K562 (cell line): ENCODE measurements at regions not wholly inside any gene's neighbourhood (a gene's known extent, or its start where the extent isn't known, plus 50 kb on each side); places are given as distances from the start of the nearest gene placed in this dataset.

Experiments
- ATAC-seq: fragments of 200-7000 bp; cut with Tn5 transposase; 3 replicates; pipeline ENCODE4 v1.9.1; 2020; ENCODE audit warnings: moderate library complexity
- BruUV-seq: library from RNA; stranded (reverse); fragments of 400-500 nt; replicated peaks from 2 replicates; lab custom pipeline; 2021; lab: Mats Ljungman, UMichigan
- CTCF ChIA-PET: fragments of 300-600 bp; formaldehyde crosslinking; extraction: SDS; loops from one replicate; lab custom pipeline; 2021; ENCODE audit warnings: low intra/inter-chr PET ratio; lab: Yijun Ruan, JAX
- POLR2A ChIA-PET: fragments of 300-600, 350-650 bp; sonication (Branson Sonifier 250); formaldehyde crosslinking; extraction: SDS; loops from one replicate; lab custom pipeline; 2021; ENCODE audit warnings: antibody characterized with exemption, inconsistent platforms; lab: Yijun Ruan, JAX
- DNase-seq, 4 experiments: peaks; one replicate each; pipeline versions ENCODE4 v3.0.0 to v3.0.0-alpha.2; 2011 to 2018; ENCODE audit warnings: low spot score in 3 of 4, mixed read lengths in 3 of 4; ENCODE audit errors: extremely low read depth in 1 of 4
- FAIRE-seq: peaks from 2 replicates; lab custom pipeline; 2011; peaks lifted over from hg19 to GRCh38; lab: Jason Lieb, UNC
- H2AFZ ChIP-seq: 2 replicates; pipeline ENCODE4 v1.6.0; 2011; ENCODE audit warnings: low read depth, low read length, control low read depth, inconsistent platforms
- H3K27ac ChIP-seq: fragments of 200-600 bp; 3 replicates; pipeline ENCODE4 v1.8.0; 2011; ENCODE audit warnings: low read depth, mild to moderate bottlenecking, control low read depth, inconsistent platforms, low read length, moderate library complexity, mixed read lengths; ENCODE audit errors: extremely low read depth
- H3K27me3 ChIP-seq, 2 experiments: fragments of 300-600 bp in 1 of 2; 2 replicates in 1 of 2; 3 replicates in 1 of 2; pipeline versions ENCODE4 v1.6.0 to v1.8.0; 2011; ENCODE audit warnings: inconsistent platforms in 2 of 2, low read length in 2 of 2, mild to moderate bottlenecking in 1 of 2, mixed read lengths in 1 of 2, moderate library complexity in 1 of 2; ENCODE audit not compliant: control insufficient read depth in 2 of 2, insufficient read depth in 2 of 2
- H3K36me3 ChIP-seq: fragments of 300-600 bp; 3 replicates; pipeline ENCODE4 v1.8.0; 2011; ENCODE audit warnings: mild to moderate bottlenecking, low read length, inconsistent platforms; ENCODE audit not compliant: control insufficient read depth, insufficient read depth
- H3K4me1 ChIP-seq, 2 experiments: fragments of 200-600 bp in 1 of 2; replicated peaks in 1 of 2; 2 replicates in 1 of 2; 3 replicates in 1 of 2; pipeline versions ENCODE4 v1.5.1 to v1.8.0; 2011; ENCODE audit warnings: inconsistent platforms in 2 of 2, low read length in 2 of 2, mild to moderate bottlenecking in 1 of 2, mixed read lengths in 1 of 2, moderate library complexity in 1 of 2; ENCODE audit not compliant: control insufficient read depth in 2 of 2, insufficient read depth in 2 of 2
- H3K4me2 ChIP-seq: 2 replicates; pipeline ENCODE4 v1.6.1; 2011; ENCODE audit warnings: low read length, control low read depth, inconsistent platforms, mixed read lengths; ENCODE audit not compliant: insufficient read depth
- H3K4me3 ChIP-seq: fragments of 200-600 bp; sonication (generic), shearing (Covaris generic); 2 replicates; pipeline ENCODE4 v1.5.1; 2016; ENCODE audit warnings: control low read depth, inconsistent platforms
- H3K79me2 ChIP-seq: fragments of 200-600 bp; 3 replicates; pipeline ENCODE4 v1.8.0; 2011; ENCODE audit warnings: low read length, inconsistent platforms; ENCODE audit not compliant: control insufficient read depth, insufficient read depth
- H3K9ac ChIP-seq, 2 experiments: 2 replicates each; pipeline versions ENCODE4 v1.6.0 to v1.6.1; 2011; ENCODE audit warnings: low read depth in 2 of 2, low read length in 2 of 2, control low read depth in 1 of 2, inconsistent platforms in 1 of 2, mild to moderate bottlenecking in 1 of 2, mixed read lengths in 1 of 2; ENCODE audit not compliant: insufficient read depth in 1 of 2
- H3K9me1 ChIP-seq: one replicate; pipeline ENCODE4 v1.6.0; 2011; ENCODE audit warnings: inconsistent platforms, mild to moderate bottlenecking, low read length, moderate library complexity; ENCODE audit not compliant: control insufficient read depth, insufficient read depth
- H3K9me3 ChIP-seq: replicated peaks from 2 replicates; pipeline ENCODE4 v1.5.1; 2011; ENCODE audit warnings: low read depth, low read length, inconsistent platforms; ENCODE audit not compliant: control insufficient read depth, insufficient read depth
- H4K20me1 ChIP-seq: replicated peaks from 2 replicates; pipeline ENCODE4 v1.6.1; 2011; ENCODE audit warnings: low read length, inconsistent platforms, mixed read lengths; ENCODE audit not compliant: control insufficient read depth, insufficient read depth
- BRD9 ChIP-seq: fragments of 450-650 bp; IDR thresholded peaks from 2 replicates; pipeline ENCODE4 v1.6.1; 2018; ENCODE audit warnings: low read depth; ENCODE audit not compliant: partially characterized antibody
- KLF10 ChIP-seq: fragments of 250-450 bp; sonication (Bioruptor Pico); IDR thresholded peaks from 2 replicates; pipeline ENCODE4 v1.6.1; 2021; ENCODE audit warnings: matching md5 sums
- L3MBTL2 ChIP-seq: fragments of 450-650 bp; IDR thresholded peaks from 2 replicates; pipeline ENCODE4 v1.6.1; 2016; ENCODE audit warnings: mild to moderate bottlenecking, moderate library complexity
- NFIC ChIP-seq: fragments of 450-650 bp; IDR thresholded peaks from 2 replicates; pipeline ENCODE4 v1.6.1; 2017; ENCODE audit warnings: mild to moderate bottlenecking, inconsistent platforms
- NFIX ChIP-seq: fragments of 250-450 bp; sonication (Bioruptor Pico); IDR thresholded peaks from 2 replicates; pipeline ENCODE4 v1.4.0; 2020; ENCODE audit warnings: low read depth, mild to moderate bottlenecking, moderate library complexity
- PHF8 ChIP-seq: fragments of 200-600 bp; sonication (generic); IDR thresholded peaks from 2 replicates; pipeline ENCODE4 v1.6.1; 2012; ENCODE audit warnings: mixed run types, mild to moderate bottlenecking, inconsistent platforms, low read length, moderate library complexity, borderline replicate concordance
- ZNF584 ChIP-seq: fragments of 200-800 bp; sonication (Bioruptor generic); IDR thresholded peaks from 2 replicates; pipeline ENCODE4 v1.6.1; 2016; ENCODE audit warnings: low read depth, mild to moderate bottlenecking, missing genetic modification characterization, missing compliant biosample characterization
- ZZZ3 ChIP-seq: fragments of 450-650 bp; IDR thresholded peaks from 2 replicates; pipeline ENCODE4 v1.6.1; 2016; ENCODE audit warnings: antibody characterized with exemption, mild to moderate bottlenecking, moderate library complexity
- WGBS: fragments of 100-300 bp; shearing (Covaris generic); methylation state at CpG from one replicate; pipeline ENCODE4 v1.1.6; 2016; ENCODE audit warnings: low coverage, mixed read lengths; ENCODE audit not compliant: insufficient coverage; ENCODE audit errors: missing lambda C conversion rate; 5-methylcytosine and 5-hydroxymethylcytosine counted together
- in situ Hi-C: fragments of 300-500 bp; cut with MboI; formaldehyde crosslinking; loops from 4 replicates; pipeline ENCODE4 v1.15.0; 2018; ENCODE audit warnings: inconsistent platforms, mixed read lengths
- intact Hi-C: fragments of 100-400 bp; cut with micrococcal nuclease; formaldehyde crosslinking; loops from 2 replicates; pipeline ENCODE4 v1.14.2; 2022
- TF ChIP-seq, protein P1 (sequence below): IDR thresholded peaks from 2 replicates; pipeline ENCODE4 v1.6.1; 2011; ENCODE audit warnings: borderline replicate concordance, low read depth, mild to moderate bottlenecking, moderate library complexity, low read length; ENCODE audit not compliant: insufficient read depth, poor library complexity, severe bottlenecking

- TF ChIP-seq L3MBTL2, result no peak
- TF ChIP-seq ZZZ3, result no peak
- TF ChIP-seq PHF8, result no peak
- no peak for TF ChIP-seq BRD9
- TF ChIP-seq, protein P1, sequence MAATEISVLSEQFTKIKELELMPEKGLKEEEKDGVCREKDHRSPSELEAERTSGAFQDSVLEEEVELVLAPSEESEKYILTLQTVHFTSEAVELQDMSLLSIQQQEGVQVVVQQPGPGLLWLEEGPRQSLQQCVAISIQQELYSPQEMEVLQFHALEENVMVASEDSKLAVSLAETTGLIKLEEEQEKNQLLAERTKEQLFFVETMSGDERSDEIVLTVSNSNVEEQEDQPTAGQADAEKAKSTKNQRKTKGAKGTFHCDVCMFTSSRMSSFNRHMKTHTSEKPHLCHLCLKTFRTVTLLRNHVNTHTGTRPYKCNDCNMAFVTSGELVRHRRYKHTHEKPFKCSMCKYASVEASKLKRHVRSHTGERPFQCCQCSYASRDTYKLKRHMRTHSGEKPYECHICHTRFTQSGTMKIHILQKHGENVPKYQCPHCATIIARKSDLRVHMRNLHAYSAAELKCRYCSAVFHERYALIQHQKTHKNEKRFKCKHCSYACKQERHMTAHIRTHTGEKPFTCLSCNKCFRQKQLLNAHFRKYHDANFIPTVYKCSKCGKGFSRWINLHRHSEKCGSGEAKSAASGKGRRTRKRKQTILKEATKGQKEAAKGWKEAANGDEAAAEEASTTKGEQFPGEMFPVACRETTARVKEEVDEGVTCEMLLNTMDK, result no peak
These were observed 599.5 kb downstream of the PKHD1 start (continued) for GRCh38 chr6:51487937-51488336.

DNA sequence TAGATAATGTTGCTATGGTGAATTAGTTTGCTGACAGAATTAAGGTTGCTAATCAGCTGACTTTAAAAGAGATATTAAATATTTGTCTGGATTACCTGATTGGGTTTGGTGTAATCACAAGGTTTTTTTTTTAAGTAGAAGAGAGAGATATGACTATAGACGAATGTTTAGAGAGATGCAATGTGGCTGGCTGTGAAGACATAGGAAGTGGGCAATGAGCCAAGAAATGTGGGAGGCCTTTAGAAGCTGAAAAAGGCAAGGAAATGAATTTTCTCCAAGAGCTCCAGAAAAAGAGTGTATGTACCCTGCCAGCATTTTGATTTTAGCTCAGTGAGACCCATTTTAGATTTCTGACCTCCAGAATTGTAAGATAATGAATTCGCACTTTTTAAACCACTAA, 598.3 kb downstream of the PKHD1 start:
- H3K9me3 ChIP-seq, result no peaks in the 10 kb centered on the region
- TF ChIP-seq NFIX (CRISPR knock-in tag) (peak; percentile 9; the same call in 1 of the 2 replicates), ZNF584 (CRISPR knock-in tag) (no peak), NFIC (peak; percentile 78), KLF10 (CRISPR knock-in tag) (no peak)
- no peak overlapping the region for H2AFZ ChIP-seq
- no peak for ATAC-seq
- no peaks in the 10 kb centered on the region for H3K79me2 ChIP-seq
- POLR2A ChIA-PET, result no interaction called here
- H3K4me1 ChIP-seq, result no peaks in the 10 kb centered on the region
- H4K20me1 ChIP-seq, result no peaks in the 10 kb centered on the region
- no peaks in the 10 kb centered on the region for H3K9me1 ChIP-seq
- H3K36me3 ChIP-seq, result no peaks in the 10 kb centered on the region
- in situ Hi-C loops (no loop called here), intact Hi-C loops (no loop called here)
- H3K27ac ChIP-seq, result no peak overlapping the region
- WGBS, result 0% methylated on average over 2 of the region's 2 CpGs
- FAIRE-seq, result no peak
- no peaks in the 10 kb centered on the region for H3K27me3 ChIP-seq
- no peak overlapping the region for H3K4me2 ChIP-seq
- no peak overlapping the region for H3K9ac ChIP-seq
- BruUV-seq, result no TSS peak
- CTCF ChIA-PET, result no interaction called here
- peak in 1 of 4 experiments; percentile 6 for DNase-seq
- no peak overlapping the region for H3K4me3 ChIP-seq
